RWPE2 (cell line): ENCODE measurements at regions not wholly inside any gene's neighbourhood (a gene's known extent, or its start where the extent isn't known, plus 50 kb on each side); places are given as distances from the start of the nearest gene placed in this dataset.

Experiments used
- ATAC-seq: fragments of 200-7000 bp; cut with Tn5 transposase; 3 replicates; pipeline ENCODE4 v1.9.1; 2021; ENCODE audit warnings: low read depth
- DNase-seq: peaks from one replicate; pipeline ENCODE4 v3.0.0-alpha.2; 2020; ENCODE audit warnings: low spot score
- H3K27ac ChIP-seq: fragments of 450-650 bp; 2 replicates; pipeline ENCODE4 v1.5.1; 2017; ENCODE audit warnings: mild to moderate bottlenecking; ENCODE audit not compliant: poor library complexity, severe bottlenecking
- H3K27me3 ChIP-seq: fragments of 250-450 bp; sonication (Bioruptor Pico); 2 replicates; pipeline ENCODE4 v1.5.1; 2021; ENCODE audit warnings: mild to moderate bottlenecking, moderate library complexity; ENCODE audit not compliant: insufficient read depth, poor library complexity, severe bottlenecking
- H3K36me3 ChIP-seq: fragments of 250-450 bp; sonication (Bioruptor Pico); 2 replicates; pipeline ENCODE4 v1.5.1; 2020; ENCODE audit warnings: low read depth, mild to moderate bottlenecking, moderate library complexity
- H3K4me1 ChIP-seq: fragments of 250-450 bp; sonication (Bioruptor Pico); 2 replicates; pipeline ENCODE4 v1.5.1; 2021; ENCODE audit warnings: mild to moderate bottlenecking, moderate library complexity; ENCODE audit not compliant: insufficient read depth, poor library complexity, severe bottlenecking
- H3K4me3 ChIP-seq: fragments of 250-450 bp; sonication (Bioruptor Pico); 2 replicates; pipeline ENCODE4 v1.5.1; 2021; ENCODE audit warnings: mild to moderate bottlenecking, moderate library complexity; ENCODE audit not compliant: severe bottlenecking
- H3K9me3 ChIP-seq: fragments of 250-450 bp; sonication (Bioruptor Pico); 2 replicates; pipeline ENCODE4 v1.5.1; 2021; ENCODE audit warnings: mild to moderate bottlenecking, moderate library complexity; ENCODE audit not compliant: severe bottlenecking
- TF ChIP-seq, protein P1 (sequence below): fragments of 450-650 bp; IDR thresholded peaks from one replicate; pipeline ENCODE4 v1.5.1; 2017; ENCODE audit warnings: mild to moderate bottlenecking, moderate library complexity; ENCODE audit not compliant: poor library complexity, severe bottlenecking

DNA sequence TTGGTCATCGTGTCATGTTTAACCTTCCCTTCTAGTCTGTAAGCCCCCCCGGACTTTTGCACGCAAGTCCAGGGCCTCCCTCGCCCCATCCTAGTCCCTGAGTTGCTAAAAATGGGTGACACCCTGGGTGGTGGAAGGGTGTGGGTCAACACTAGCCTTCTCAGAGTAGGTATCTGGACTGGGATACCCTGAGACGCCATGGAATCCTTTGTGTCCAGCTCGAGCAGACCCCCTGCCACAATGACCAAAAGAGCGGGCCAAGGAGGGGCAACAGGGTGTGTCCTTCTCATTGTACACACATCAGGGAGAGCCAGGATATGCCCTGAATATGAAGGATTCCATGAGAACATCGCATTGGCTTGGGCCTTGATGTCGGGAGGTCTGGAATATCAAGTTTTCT lies 67.5 kb upstream of the ATP12A start:
- ATAC-seq (no peak), DNase-seq (no peak)
- TF ChIP-seq, protein P1, sequence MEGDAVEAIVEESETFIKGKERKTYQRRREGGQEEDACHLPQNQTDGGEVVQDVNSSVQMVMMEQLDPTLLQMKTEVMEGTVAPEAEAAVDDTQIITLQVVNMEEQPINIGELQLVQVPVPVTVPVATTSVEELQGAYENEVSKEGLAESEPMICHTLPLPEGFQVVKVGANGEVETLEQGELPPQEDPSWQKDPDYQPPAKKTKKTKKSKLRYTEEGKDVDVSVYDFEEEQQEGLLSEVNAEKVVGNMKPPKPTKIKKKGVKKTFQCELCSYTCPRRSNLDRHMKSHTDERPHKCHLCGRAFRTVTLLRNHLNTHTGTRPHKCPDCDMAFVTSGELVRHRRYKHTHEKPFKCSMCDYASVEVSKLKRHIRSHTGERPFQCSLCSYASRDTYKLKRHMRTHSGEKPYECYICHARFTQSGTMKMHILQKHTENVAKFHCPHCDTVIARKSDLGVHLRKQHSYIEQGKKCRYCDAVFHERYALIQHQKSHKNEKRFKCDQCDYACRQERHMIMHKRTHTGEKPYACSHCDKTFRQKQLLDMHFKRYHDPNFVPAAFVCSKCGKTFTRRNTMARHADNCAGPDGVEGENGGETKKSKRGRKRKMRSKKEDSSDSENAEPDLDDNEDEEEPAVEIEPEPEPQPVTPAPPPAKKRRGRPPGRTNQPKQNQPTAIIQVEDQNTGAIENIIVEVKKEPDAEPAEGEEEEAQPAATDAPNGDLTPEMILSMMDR: no peak
- Histone ChIP-seq H3K9me3 (no peaks in the 10 kb centered on the region), H3K27me3 (no peaks in the 10 kb centered on the region), H3K4me3 (no peak overlapping the region), H3K36me3 (no peaks in the 10 kb centered on the region), H3K27ac (no peak overlapping the region), H3K4me1 (no peaks in the 10 kb centered on the region)

DNA sequence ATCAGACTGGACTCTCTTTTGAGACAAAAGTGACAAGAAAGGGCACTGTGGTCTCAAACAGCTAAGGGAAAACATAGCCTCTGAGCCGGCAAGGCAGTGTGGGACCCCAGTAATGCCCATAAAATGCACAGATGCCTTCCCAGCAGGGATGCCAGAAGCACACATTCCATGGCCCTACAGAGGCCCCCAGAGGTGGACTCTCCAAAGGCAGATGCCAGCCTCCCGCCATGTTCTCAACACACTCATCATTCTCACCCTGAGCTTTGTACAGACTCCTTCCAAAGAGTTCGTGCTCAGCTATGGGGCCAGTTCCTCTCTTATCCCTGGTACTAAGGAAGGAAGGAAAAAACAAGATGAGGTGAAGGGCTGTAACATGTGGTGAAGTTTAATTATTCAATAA lies 67.1 kb upstream of the ATP12A start:
- Histone ChIP-seq H3K27me3 (no peaks in the 10 kb centered on the region), H3K36me3 (no peaks in the 10 kb centered on the region), H3K4me1 (no peaks in the 10 kb centered on the region), H3K9me3 (no peaks in the 10 kb centered on the region), H3K4me3 (no peak overlapping the region), H3K27ac (no peak overlapping the region)
- TF ChIP-seq, protein P1: no peak
- ATAC-seq (no peak), DNase-seq (no peak)

DNA sequence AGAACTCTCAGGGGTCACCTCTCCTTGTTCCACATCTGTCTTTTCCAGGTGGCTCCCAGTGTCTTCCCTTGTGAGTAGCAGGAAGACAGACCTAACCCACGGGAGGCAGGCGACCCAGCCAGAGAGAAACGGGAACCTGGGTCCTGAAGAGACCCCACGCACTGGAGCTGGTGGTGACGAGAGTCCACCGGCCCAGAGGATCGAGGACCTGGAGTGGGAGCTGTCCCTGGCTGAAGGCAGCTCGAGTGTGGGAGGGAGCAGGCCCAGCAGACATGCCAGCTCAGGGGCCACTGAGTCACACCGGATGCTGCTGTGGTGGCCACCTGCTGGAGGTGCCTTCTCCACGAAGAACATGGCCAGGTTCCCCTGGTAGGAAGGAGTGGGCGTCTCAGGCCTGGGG lies 66.5 kb upstream of the ATP12A start:
- Histone ChIP-seq H3K27me3 (no peaks in the 10 kb centered on the region), H3K9me3 (no peaks in the 10 kb centered on the region), H3K4me1 (no peaks in the 10 kb centered on the region), H3K4me3 (no peak overlapping the region), H3K27ac (no peak overlapping the region), H3K36me3 (no peaks in the 10 kb centered on the region)
- DNase-seq (no peak), ATAC-seq (no peak)
- TF ChIP-seq, protein P1: no peak

DNA sequence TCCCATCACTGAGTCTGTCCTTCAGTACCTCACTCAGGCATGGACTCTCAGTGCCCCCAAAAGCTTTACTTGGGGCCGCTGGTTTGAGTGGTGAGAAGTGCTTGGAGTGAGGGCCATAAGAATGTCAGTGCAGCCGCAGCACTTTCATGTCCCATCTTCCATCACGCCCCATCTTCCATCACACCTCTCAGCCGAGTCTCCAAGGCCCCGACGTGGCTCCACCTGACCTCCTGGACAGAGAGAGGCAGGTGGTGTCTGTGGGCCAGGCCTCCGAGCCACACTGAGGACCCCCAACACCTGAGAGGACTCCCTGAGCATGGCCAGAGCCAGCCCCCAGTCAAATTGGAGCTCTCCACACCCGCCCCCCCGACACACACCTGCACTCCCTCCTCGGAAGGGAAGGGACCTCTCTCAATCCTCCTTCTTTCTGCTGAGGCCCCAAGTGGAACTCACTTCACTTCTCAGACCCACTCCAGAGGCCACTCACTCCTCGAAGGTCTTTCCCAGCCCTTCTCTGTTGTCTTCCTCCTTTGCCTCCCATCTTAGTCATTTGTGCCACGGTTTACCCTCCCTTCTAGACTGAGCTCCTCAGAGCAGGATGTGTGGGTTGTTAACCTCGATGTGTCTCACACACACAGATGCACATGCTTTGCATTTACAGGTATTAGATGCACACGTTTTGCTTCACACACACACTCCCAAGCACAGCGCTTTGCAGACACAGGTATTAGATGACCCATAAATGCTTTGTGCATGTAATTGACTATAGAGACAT lies 65.7 kb upstream of the ATP12A start:
- H3K4me3 ChIP-seq: no peak overlapping the region
- H3K27ac ChIP-seq: no peak overlapping the region
- TF ChIP-seq, protein P1: no peak
- ATAC-seq (no peak), DNase-seq (no peak)
- H3K27me3 ChIP-seq: no peaks in the 10 kb centered on the region
- H3K36me3 ChIP-seq: no peaks in the 10 kb centered on the region
- H3K4me1 ChIP-seq: no peaks in the 10 kb centered on the region
- H3K9me3 ChIP-seq: no peaks in the 10 kb centered on the region

DNA sequence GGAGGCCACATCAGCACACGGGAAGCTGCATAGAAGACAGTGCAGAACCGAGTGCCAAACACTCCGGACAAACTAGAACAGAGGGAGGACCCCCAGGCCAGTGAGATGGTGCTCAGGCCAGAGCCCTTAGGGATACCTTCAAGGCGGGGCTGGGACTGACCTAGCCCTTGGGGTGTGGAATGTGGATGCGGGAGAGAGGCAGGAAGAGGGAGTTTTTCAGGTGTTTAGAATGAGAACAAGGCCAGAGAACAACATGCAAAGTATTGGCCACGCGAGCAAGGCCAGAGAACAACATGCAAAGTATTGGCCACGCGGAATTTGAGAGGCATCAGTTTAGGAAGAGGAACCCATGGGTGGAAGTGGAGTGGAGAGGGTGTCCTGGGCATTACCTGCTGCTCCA lies 65.1 kb upstream of the ATP12A start:
- H3K27me3 ChIP-seq: no peaks in the 10 kb centered on the region
- DNase-seq (no peak), ATAC-seq (no peak)
- no peak overlapping the region for H3K27ac ChIP-seq
- no peaks in the 10 kb centered on the region for H3K36me3 ChIP-seq
- H3K4me1 ChIP-seq: no peaks in the 10 kb centered on the region
- H3K9me3 ChIP-seq: no peaks in the 10 kb centered on the region
- H3K4me3 ChIP-seq: no peak overlapping the region
- TF ChIP-seq, protein P1: no peak
